Subcutaneous abdominal adipose tissue (tissue), 5 donors: ENCODE measurements at regions not wholly inside any gene's neighbourhood (a gene's known extent, or its start where the extent isn't known, plus 50 kb on each side); places are given as distances from the start of the nearest gene placed in this dataset.
"Not testable (repeated sequence)": the region's sequence is repeated elsewhere in the genome, so short reads cannot be mapped to it uniquely, and the experiment has no call there.

Experiments used
- H3K27ac ChIP-seq: one replicate; pipeline ENCODE4 v1.7.0; 2013; ENCODE audit warnings: low read depth, mild to moderate bottlenecking, inconsistent platforms, low read length, moderate library complexity
- H3K27me3 ChIP-seq, 5 donors: one replicate each; pipeline ENCODE4 v1.7.0; 2013; ENCODE audit warnings: low read length in 5 of 5, inconsistent platforms in 1 of 5; ENCODE audit not compliant: control insufficient read depth in 5 of 5, insufficient read depth in 4 of 5
- H3K36me3 ChIP-seq, 5 donors: one replicate each; pipeline ENCODE4 v1.7.0; 2013; ENCODE audit warnings: low read length in 5 of 5; ENCODE audit not compliant: control insufficient read depth in 5 of 5, insufficient read depth in 5 of 5
- H3K4me1 ChIP-seq, 5 donors: one replicate each; pipeline ENCODE4 v1.7.0; 2013; ENCODE audit warnings: low read length in 5 of 5, mild to moderate bottlenecking in 3 of 5, moderate library complexity in 1 of 5; ENCODE audit not compliant: control insufficient read depth in 5 of 5, insufficient read depth in 5 of 5
- H3K4me3 ChIP-seq, 5 donors: one replicate each; pipeline ENCODE4 v1.7.0; 2013; ENCODE audit warnings: low read length in 5 of 5, low read depth in 1 of 5
- H3K9ac ChIP-seq, 5 donors: one replicate each; pipeline ENCODE4 v1.7.0; 2013; ENCODE audit warnings: low read length in 5 of 5, mild to moderate bottlenecking in 4 of 5, moderate library complexity in 3 of 5
- H3K9me3 ChIP-seq, 5 donors: one replicate each; pipeline ENCODE4 v1.7.0; 2013; ENCODE audit warnings: low read length in 5 of 5; ENCODE audit not compliant: control insufficient read depth in 5 of 5
- donor health status: healthy.
- donor health status: healthy.
- donor health status: healthy.
- donor health status: healthy.
- donor health status: healthy.

DNA sequence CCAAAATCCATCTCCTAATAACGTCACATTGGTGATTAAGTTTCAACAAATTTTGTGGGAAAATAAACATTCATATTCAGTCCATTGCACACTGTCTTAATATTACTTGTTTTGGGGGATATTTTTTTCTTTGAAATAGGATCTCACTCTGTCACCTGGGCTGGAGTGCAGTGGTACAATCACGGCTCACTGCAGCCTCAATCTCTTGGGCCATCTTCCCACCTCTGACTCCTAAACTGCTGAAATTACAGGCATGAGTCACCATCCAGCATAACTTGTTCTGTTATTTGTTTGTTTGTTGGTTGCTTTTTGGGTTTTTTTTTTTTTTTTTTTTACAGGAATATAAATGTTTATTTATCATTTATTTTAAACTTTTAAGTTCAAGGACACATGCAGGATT, 556.1 kb upstream of the SLITRK6 start:
- Histone ChIP-seq H3K27ac (no peak overlapping the region), H3K9ac (no peak overlapping the region), H3K36me3 (no peaks in the 10 kb centered on the region), H3K4me3 (no peak overlapping the region), H3K27me3 (no peaks in the 10 kb centered on the region), H3K9me3 (no peaks in the 10 kb centered on the region), H3K4me1 (no peaks in the 10 kb centered on the region)

DNA sequence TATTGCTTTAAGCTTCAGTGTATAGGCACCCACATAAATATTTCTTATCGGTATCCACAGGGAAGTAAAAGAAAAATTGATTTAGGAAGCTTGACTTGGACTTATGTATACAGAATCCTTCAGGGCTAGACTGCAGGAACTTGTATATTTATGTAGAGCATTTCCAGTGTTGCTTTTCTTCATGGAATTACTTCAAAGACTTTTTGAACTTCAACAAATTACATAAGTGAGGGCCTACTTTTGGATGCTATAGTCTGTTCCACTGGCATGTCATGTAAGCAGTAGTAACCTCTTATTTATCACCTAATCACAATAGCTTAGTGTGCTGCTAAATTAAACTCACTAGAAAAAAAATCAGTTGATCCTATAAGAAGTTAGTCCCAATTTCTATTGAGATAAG, 557.9 kb upstream of the SLITRK6 start:
- H3K9ac ChIP-seq, result no peak overlapping the region
- H3K9me3 ChIP-seq, result no peaks in the 10 kb centered on the region
- H3K36me3 ChIP-seq, result no peaks in the 10 kb centered on the region
- no peaks in the 10 kb centered on the region for H3K27me3 ChIP-seq
- H3K4me3 ChIP-seq, result no peak overlapping the region
- no peak overlapping the region for H3K27ac ChIP-seq
- no peaks in the 10 kb centered on the region for H3K4me1 ChIP-seq

DNA sequence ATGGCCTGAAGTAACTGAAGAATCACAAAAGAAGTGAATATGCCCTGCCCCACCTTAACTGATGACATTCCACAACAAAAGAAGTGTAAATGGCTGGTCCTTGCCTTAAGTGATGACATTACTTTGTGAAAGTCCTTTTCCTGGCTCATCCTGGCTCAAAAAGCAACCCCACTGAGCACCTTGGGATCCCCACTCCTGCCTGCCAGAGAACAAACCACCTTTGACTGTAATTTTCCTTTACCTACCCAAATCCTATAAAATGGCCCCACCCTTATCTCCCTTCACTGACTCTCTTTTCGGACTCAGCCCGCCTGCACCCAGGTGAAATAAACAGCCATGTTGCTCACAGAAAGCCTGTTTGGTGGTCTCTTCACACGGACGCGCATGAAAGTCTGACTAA, 564.5 kb upstream of the SLITRK6 start:
- H3K9ac ChIP-seq, H3K4me3 ChIP-seq, H3K9me3 ChIP-seq, H3K4me1 ChIP-seq, H3K36me3 ChIP-seq, H3K27me3 ChIP-seq, H3K27ac ChIP-seq: not testable (repeated sequence)

DNA sequence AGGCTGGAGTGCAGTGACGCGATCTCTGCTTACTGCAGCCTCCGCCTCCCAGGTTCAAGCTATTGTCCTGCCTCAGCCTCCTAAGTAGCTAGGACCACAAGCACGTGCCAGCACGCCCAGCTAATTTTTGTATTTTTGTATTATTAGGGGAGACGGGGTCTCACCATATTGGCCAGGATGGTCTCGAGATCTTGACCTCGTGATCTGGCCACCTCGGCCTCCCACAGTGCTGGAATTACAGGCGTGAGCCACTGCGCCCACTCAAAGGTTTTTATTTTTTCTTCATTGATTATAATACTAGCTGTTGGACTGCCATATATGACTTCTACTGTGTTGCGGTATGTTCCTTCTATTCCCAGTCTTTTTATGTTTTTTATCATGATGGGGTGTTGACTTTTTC, 569.7 kb upstream of the SLITRK6 start:
- Histone ChIP-seq H3K9me3 (no peaks in the 10 kb centered on the region), H3K36me3 (no peaks in the 10 kb centered on the region)

DNA sequence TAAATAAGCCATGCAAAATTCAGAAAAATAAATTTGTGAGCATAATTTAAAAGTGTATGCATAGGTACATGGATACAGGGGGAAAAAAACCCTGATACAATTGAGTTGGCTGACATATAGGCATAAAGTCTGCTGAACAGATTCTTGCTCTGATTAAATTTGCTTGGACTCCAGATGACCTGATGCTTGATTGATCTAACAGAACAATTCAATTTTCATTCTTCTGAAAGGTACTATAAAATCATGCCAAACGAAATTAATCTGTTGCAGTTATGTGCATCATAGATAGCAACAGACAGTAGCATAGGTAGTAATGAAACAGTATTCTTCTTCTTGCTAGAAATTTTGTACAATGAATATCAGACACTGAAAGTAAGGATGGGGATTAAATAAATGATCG, 578.2 kb upstream of the SLITRK6 start:
- H3K27me3 ChIP-seq, result no peaks in the 10 kb centered on the region
- H3K9ac ChIP-seq, result no peak overlapping the region
- H3K9me3 ChIP-seq, result no peaks in the 10 kb centered on the region
- H3K4me1 ChIP-seq, result no peaks in the 10 kb centered on the region
- no peak overlapping the region for H3K27ac ChIP-seq
- H3K36me3 ChIP-seq, result no peaks in the 10 kb centered on the region
- no peak overlapping the region for H3K4me3 ChIP-seq

More for the DNA sequence above, 569.7 kb upstream of the SLITRK6 start:
- no peak overlapping the region for H3K9ac ChIP-seq
- no peaks in the 10 kb centered on the region for H3K27me3 ChIP-seq
- no peaks in the 10 kb centered on the region for H3K4me1 ChIP-seq
- H3K27ac ChIP-seq, result no peak overlapping the region
- no peak overlapping the region for H3K4me3 ChIP-seq

DNA sequence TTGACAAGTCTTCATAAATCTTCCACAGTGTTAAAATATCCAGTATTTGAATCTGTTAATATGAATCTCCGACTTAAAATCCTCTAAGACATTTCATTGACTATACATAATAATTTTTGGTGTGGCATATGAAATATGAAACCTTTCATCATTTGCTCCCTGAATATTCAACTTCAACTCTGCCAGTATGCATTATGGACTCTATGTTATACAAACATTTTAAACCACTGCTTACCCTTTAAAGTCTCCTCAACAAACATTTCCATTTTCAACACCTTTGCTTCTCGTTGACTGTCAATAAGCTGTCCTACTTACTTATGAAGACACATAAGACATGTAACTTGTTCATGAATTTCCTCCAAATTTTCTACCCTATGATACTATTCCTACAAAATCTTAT, 579.4 kb upstream of the SLITRK6 start:
- Histone ChIP-seq H3K4me1 (no peaks in the 10 kb centered on the region), H3K27ac (no peak overlapping the region), H3K27me3 (no peaks in the 10 kb centered on the region), H3K36me3 (no peaks in the 10 kb centered on the region), H3K9ac (no peak overlapping the region), H3K9me3 (peaks cover 0 to 4% (median 0%) of the 10 kb centered on the region in 5 donors), H3K4me3 (no peak overlapping the region)

DNA sequence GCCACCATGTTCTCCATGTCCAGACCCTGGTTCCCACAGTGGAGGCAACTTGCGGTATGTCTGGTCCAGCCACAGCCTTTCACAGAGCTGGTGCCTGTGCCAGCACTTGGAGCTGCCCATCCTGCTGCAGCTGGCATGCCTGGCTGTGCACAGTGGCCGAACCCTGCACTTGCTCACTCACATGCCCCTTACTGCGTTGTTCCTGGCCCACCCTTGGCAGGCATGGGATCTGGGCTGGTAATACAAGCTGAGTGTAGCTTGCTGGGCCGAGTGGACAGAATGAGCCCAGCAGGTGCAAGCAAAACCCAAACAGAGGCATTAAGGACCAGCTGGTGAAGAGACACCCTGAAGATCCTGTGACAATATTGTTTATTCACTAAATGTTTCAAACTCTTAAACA, 583.9 kb upstream of the SLITRK6 start:
- Histone ChIP-seq H3K4me1 (no peaks in the 10 kb centered on the region), H3K9ac (no peak overlapping the region), H3K4me3 (no peak overlapping the region), H3K27me3 (no peaks in the 10 kb centered on the region), H3K36me3 (no peaks in the 10 kb centered on the region), H3K27ac (no peak overlapping the region), H3K9me3 (peaks cover 0 to 4% (median 0%) of the 10 kb centered on the region in 5 donors)

DNA sequence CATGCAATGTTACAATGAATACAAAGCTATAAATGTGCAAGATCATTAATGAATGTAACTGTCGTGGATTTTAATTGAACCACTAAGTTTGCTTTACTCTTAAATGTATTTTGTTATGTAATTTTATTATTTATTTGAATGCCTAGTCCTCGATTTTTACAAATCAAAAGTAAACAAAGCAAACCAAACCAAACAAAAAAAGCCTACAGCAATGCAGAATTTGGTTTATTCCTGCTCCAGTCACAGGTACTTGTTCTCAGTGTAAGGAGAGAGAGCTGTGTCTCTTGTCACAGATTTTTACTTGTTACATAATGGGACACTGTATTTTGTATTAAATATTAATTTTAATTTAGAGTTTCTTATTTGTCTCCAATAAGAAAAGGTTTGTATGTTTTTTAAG, 584.3 kb upstream of the SLITRK6 start:
- no peaks in the 10 kb centered on the region for H3K4me1 ChIP-seq
- no peaks in the 10 kb centered on the region for H3K36me3 ChIP-seq
- peaks cover 0 to 4% (median 0%) of the 10 kb centered on the region in 5 donors for H3K9me3 ChIP-seq
- H3K4me3 ChIP-seq, result no peak overlapping the region
- no peaks in the 10 kb centered on the region for H3K27me3 ChIP-seq
- H3K9ac ChIP-seq, result no peak overlapping the region
- no peak overlapping the region for H3K27ac ChIP-seq

DNA sequence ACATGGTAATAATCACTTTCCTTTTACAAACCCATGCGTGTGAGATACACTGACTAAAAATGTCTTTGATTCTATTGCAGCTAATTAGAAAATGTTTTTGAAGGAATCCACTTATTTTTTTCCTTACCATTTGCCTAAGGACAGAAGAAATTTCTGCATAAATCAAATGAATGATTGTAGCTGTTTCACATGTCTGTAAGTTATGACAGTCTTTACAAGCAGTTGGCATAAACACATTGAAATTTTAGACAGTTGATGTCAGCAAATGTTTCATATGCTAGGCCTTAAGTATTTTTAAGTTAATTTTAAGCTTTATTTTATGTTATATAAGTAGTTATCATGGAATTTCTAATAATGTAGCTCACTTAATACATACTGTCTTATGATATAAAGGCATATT, 598.4 kb upstream of the SLITRK6 start:
- Histone ChIP-seq H3K27ac (no peak overlapping the region), H3K4me1 (no peaks in the 10 kb centered on the region), H3K36me3 (no peaks in the 10 kb centered on the region), H3K4me3 (no peak overlapping the region), H3K9ac (no peak overlapping the region), H3K9me3 (no peaks in the 10 kb centered on the region), H3K27me3 (no peaks in the 10 kb centered on the region)

DNA sequence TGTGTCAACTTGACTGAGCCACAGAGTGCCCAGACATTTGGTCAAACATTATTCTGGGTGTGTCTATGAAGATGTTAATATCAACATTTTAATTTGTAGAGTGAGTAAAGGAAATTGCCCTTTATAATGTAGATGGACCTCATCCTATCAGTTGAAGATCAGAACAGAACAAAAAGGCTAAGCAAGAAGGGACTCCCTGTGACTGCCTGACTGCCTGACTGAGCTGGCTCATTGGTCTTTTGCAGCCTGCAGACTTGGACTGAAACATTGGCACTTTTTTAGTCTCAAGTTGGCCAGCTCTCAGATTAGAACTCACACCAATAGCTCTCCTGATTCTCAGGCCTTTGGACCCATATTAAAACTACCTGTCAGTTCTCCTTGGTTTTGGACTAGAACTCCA, 600.4 kb upstream of the SLITRK6 start:
- Histone ChIP-seq H3K36me3 (no peaks in the 10 kb centered on the region), H3K9me3 (no peaks in the 10 kb centered on the region), H3K27ac (no peak overlapping the region), H3K4me1 (no peaks in the 10 kb centered on the region), H3K9ac (no peak overlapping the region), H3K27me3 (no peaks in the 10 kb centered on the region), H3K4me3 (no peak overlapping the region)

DNA sequence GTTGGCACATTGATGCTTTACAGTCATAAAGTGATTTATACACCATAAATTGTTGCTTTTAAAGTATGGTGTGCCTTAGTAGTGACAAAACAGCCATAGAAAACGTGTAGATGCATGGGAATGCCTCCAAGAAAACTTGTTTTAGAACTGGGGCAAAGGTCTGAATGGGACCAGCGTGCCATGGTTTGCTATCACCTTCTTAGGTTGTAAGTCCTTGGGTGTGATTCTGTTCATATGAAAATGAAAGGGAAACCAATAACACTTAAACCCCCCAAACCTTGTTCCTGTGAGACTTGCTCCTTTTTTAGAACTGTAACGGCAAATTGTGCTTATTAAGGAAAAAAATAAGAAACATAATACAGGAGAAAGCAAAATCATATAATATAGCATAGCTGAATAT, 603.3 kb upstream of the SLITRK6 start:
- H3K4me1 ChIP-seq, result no peaks in the 10 kb centered on the region
- H3K4me3 ChIP-seq, result no peak overlapping the region
- no peaks in the 10 kb centered on the region for H3K9me3 ChIP-seq
- H3K36me3 ChIP-seq, result no peaks in the 10 kb centered on the region
- no peaks in the 10 kb centered on the region for H3K27me3 ChIP-seq
- H3K9ac ChIP-seq, result no peak overlapping the region
- H3K27ac ChIP-seq, result no peak overlapping the region
